Upper lobe of left lung (tissue), 6 donors: ENCODE measurements at regions not wholly inside any gene's neighbourhood (a gene's known extent, or its start where the extent isn't known, plus 50 kb on each side); places are given as distances from the start of the nearest gene placed in this dataset.

ENCODE experiments used
- ATAC-seq, 2 donors: fragments of 200-7000 bp; cut with Tn5 transposase; one replicate each; pipeline ENCODE4 v1.9.1; 2022; ENCODE audit warnings: mild to moderate bottlenecking in 2 of 2, moderate library complexity in 2 of 2; ENCODE audit not compliant: low FRiP score in 2 of 2
- DNase-seq, 2 donors: peaks; one replicate each; pipeline ENCODE4 v3.0.0-alpha.2; 2019 to 2020
- H3K27ac ChIP-seq, 4 donors: fragments of 200-600 bp; sonication (generic); one replicate each; pipeline ENCODE4 v1.5.1; 2016 to 2019
- H3K27me3 ChIP-seq, 4 donors: fragments of 200-600 bp; sonication (generic); one replicate each; pipeline ENCODE4 v1.5.1; 2017 to 2019
- H3K36me3 ChIP-seq, 4 donors: fragments of 200-600 bp; sonication (generic); one replicate each; pipeline ENCODE4 v1.5.1; 2016 to 2019
- H3K4me1 ChIP-seq, 4 donors: fragments of 200-600 bp; sonication (generic); one replicate each; pipeline ENCODE4 v1.5.1; 2018 to 2019
- H3K4me3 ChIP-seq, 4 donors: fragments of 200-600 bp; sonication (generic); one replicate each; pipeline ENCODE4 v1.5.1; 2017 to 2019; ENCODE audit warnings: mild to moderate bottlenecking in 2 of 4, moderate library complexity in 1 of 4
- H3K9me3 ChIP-seq, 4 donors: fragments of 200-600 bp; sonication (generic); one replicate each; pipeline ENCODE4 v1.5.1; 2018 to 2019
- EP300 ChIP-seq, 4 donors: sonication (generic); formaldehyde crosslinking; IDR thresholded peaks; one replicate each; pipeline ENCODE4 v1.5.1; 2017; ENCODE audit warnings: antibody characterized with exemption in 4 of 4, control low read depth in 2 of 4
- POLR2A ChIP-seq, 4 donors: fragments of 450-650 bp; IDR thresholded peaks; one replicate each; pipeline ENCODE4 v1.5.1; 2016 to 2017; ENCODE audit warnings: antibody characterized with exemption in 4 of 4, mild to moderate bottlenecking in 2 of 4
- POLR2AphosphoS5 ChIP-seq, 2 donors: sonication (generic); formaldehyde crosslinking; IDR thresholded peaks; one replicate each; pipeline ENCODE4 v1.5.1; 2017; ENCODE audit warnings: antibody characterized with exemption in 2 of 2
- WGBS, 2 donors: methylation state at CpG; one replicate each; pipeline ENCODE4 v1.1.5; 2017 to 2018; 5-methylcytosine and 5-hydroxymethylcytosine counted together
- TF ChIP-seq, protein P1 (sequence below), 6 experiments: fragments of 450-650 bp in 4 of 6; fragments of 200-600 bp in 2 of 6; sonication (generic) in 2 of 6; IDR thresholded peaks; one replicate each; pipeline ENCODE4 v1.5.1; 2016 to 2019; ENCODE audit warnings: antibody characterized with exemption in 6 of 6
- donor health status: DM: no; HTN: no; CAD: no; lungs with moderate emphysema.
- donor health status: DM: no; HTN: yes; CAD: no; lungs with severe emphysema.

DNA sequence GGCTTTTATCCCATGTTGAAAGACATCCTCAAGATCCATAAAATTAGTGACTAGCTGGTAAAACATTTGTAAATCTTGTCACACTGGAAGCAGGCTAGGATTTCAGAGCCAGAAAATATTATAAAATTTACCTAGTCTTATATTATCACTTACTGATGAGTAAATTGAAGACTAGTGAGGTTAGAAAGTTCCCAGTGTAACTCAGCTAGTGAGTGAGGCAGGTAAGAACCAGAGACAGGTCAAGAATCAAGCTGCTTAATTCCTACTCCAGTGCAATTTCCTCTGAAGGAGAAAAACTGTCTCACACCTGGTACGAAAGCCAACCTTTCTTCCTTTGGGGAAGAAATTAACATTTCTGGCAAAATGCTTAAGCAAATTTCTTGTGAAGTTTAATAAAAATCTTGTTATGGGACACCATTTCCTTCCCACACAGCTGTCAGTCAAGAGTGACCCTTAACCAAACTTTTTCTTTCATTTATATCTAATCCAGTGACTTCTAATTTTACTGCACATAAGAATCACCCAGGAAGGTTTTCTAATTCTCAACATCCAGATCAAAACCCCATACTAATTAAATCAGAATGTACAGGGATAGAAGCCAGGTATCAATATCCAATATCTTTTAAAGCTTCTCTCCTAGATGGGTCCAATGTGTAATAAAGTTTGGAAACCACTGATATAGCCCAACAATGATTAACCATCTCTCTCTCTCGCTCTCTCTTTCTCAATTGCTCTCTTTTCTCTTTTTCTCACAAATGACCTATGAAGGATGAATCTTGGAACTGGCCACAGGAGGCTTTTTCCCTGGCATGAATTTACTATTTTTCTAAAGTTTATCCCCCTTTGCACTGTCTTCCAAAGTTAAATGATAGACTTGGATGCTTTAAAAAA, 264.3 kb upstream of the SLC39A10 start:
- Histone ChIP-seq H3K9me3 (no peaks in the 10 kb centered on the region), H3K4me3 (no peak overlapping the region), H3K36me3 (no peaks in the 10 kb centered on the region), H3K27me3 (no peaks in the 10 kb centered on the region), H3K27ac (no peak overlapping the region), H3K4me1 (no peaks in the 10 kb centered on the region)
- TF ChIP-seq POLR2A (IDR thresholded peaks at IDR 0.05) (no peak), POLR2AphosphoS5 (IDR thresholded peaks at IDR 0.05) (no peak), EP300 (IDR thresholded peaks at IDR 0.05) (no peak)
- TF ChIP-seq, protein P1, sequence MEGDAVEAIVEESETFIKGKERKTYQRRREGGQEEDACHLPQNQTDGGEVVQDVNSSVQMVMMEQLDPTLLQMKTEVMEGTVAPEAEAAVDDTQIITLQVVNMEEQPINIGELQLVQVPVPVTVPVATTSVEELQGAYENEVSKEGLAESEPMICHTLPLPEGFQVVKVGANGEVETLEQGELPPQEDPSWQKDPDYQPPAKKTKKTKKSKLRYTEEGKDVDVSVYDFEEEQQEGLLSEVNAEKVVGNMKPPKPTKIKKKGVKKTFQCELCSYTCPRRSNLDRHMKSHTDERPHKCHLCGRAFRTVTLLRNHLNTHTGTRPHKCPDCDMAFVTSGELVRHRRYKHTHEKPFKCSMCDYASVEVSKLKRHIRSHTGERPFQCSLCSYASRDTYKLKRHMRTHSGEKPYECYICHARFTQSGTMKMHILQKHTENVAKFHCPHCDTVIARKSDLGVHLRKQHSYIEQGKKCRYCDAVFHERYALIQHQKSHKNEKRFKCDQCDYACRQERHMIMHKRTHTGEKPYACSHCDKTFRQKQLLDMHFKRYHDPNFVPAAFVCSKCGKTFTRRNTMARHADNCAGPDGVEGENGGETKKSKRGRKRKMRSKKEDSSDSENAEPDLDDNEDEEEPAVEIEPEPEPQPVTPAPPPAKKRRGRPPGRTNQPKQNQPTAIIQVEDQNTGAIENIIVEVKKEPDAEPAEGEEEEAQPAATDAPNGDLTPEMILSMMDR (IDR thresholded peaks at IDR 0.05), result no peak
- no peak for ATAC-seq
- DNase-seq, result no peak
- WGBS, 2 donors, result 90 to 98% methylated on average over 2 of the region's 2 CpGs

DNA sequence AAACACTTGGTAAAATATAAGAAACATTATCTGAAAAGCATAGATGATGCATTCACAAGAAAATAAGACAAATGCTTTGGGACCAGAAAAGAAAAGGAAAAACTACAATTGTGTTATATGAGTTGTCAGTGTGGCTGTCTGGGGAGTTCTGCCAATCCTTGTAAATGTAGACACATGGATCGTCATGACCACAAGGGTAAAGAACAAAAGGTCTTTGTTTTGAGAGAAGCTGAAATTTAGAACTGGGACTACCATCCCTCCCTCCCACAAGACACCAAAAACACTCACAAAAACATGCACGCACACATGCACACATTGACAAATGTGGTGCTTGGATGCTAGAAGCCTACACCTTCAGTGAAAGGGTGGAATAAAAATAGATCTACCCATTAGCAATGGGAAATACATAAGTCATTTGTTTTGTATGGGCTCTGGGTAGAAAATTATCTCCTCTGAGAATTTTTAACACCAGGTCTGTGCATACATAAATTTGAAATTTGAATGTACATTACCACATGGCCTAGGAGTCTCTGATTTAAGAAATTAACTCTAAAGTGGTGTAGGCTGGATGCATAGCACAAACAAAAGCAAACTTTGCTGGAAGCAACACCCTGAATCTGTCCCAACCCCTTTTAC, 266.2 kb upstream of the SLC39A10 start:
- H3K4me1 ChIP-seq, result no peaks in the 10 kb centered on the region
- ATAC-seq (no peak), DNase-seq (no peak)
- H3K36me3 ChIP-seq, result no peaks in the 10 kb centered on the region
- no peak overlapping the region for H3K4me3 ChIP-seq
- no peak for TF ChIP-seq EP300 (IDR thresholded peaks at IDR 0.05)
- TF ChIP-seq, protein P1 (IDR thresholded peaks at IDR 0.05), result no peak
- no peak for TF ChIP-seq POLR2A (IDR thresholded peaks at IDR 0.05)
- TF ChIP-seq POLR2AphosphoS5 (IDR thresholded peaks at IDR 0.05), result no peak
- H3K9me3 ChIP-seq, result no peaks in the 10 kb centered on the region
- no peak overlapping the region for H3K27ac ChIP-seq
- no peaks in the 10 kb centered on the region for H3K27me3 ChIP-seq
- 80 to 87% methylated on average over 2 of the region's 2 CpGs for WGBS, 2 donors

DNA sequence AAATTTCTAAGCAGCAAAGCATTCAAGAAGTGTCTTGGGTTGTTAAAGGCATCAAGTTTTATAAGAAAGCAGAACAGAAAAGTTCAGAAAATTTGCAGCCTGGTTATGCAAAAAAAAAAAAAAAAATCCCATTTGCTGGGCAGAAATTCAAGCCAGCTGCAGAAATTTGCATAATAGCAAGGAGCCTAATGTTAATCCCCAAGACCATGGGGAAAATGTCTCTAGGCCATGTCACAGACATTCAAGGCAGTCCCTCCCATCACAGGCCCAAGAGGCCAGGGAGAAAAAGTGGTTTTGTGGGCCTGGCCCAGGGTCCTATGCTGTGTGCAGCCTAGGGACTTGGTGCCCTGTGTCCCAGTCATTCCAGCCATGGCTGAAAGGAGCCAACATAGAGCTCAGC, 269.0 kb upstream of the SLC39A10 start:
- no peak for TF ChIP-seq POLR2A (IDR thresholded peaks at IDR 0.05)
- no peak for TF ChIP-seq EP300 (IDR thresholded peaks at IDR 0.05)
- TF ChIP-seq, protein P1 (IDR thresholded peaks at IDR 0.05), result no peak
- no peak overlapping the region for H3K27ac ChIP-seq
- H3K4me1 ChIP-seq, result no peaks in the 10 kb centered on the region
- no peak for DNase-seq
- no peak for ATAC-seq
- H3K4me3 ChIP-seq, result no peak overlapping the region
- H3K9me3 ChIP-seq, result no peaks in the 10 kb centered on the region
- no peaks in the 10 kb centered on the region for H3K36me3 ChIP-seq
- H3K27me3 ChIP-seq, result no peaks in the 10 kb centered on the region

DNA sequence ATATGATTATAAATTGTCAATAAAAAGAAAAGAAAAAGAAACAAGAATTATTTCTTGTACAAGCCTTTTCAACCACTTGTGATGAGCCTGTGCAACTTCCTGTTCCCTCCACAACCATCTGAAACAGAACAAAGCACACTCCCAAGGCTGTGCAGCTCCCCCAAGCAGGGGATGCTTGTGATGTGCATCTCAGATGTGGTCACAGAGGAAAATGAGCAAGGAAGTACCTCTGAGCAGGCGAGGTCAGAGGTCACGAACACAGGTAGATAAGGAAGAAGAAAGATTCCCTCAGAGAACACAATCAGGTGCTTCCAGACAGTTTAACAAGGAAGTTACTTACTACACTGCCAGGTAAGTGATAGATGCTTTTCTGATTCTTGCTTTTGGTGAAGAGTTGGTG, 274.8 kb upstream of the SLC39A10 start:
- ATAC-seq, result no peak
- no peak overlapping the region for H3K27ac ChIP-seq
- WGBS, 2 donors, result 73 to 84% methylated on average over 2 of the region's 2 CpGs
- no peaks in the 10 kb centered on the region for H3K27me3 ChIP-seq
- H3K36me3 ChIP-seq, result no peaks in the 10 kb centered on the region
- DNase-seq, result no peak
- no peaks in the 10 kb centered on the region for H3K4me1 ChIP-seq
- H3K4me3 ChIP-seq, result no peak overlapping the region
- TF ChIP-seq EP300 (IDR thresholded peaks at IDR 0.05), result no peak
- TF ChIP-seq POLR2A (IDR thresholded peaks at IDR 0.05), result no peak
- TF ChIP-seq POLR2AphosphoS5 (IDR thresholded peaks at IDR 0.05), result no peak
- TF ChIP-seq, protein P1 (IDR thresholded peaks at IDR 0.05), result no peak
- H3K9me3 ChIP-seq, result no peaks in the 10 kb centered on the region
